ENCODE measurements at regions not wholly inside any gene's neighbourhood (a gene's known extent, or its start where the extent isn't known, plus 50 kb on each side); places are given as distances from the start of the nearest gene placed in this dataset.
"Not testable (repeated sequence)": the region's sequence is repeated elsewhere in the genome, so short reads cannot be mapped to it uniquely, and the experiment has no call there.

GRCh38 chr6:71686021-71686677 is 200.2 kb upstream of the RIMS1 start:
- not testable (repeated sequence) for TF ChIP-seq CTCF (IDR thresholded peaks at IDR 0.05; ENCODE audit: borderline replicate concordance, extremely low read depth, low read length, poor library complexity, severe bottlenecking); EZH2 (IDR thresholded peaks at IDR 0.05; ENCODE audit: borderline replicate concordance, low read depth, low read length, severe bottlenecking)

Measured in DND-41 (cell line).